Loucy (cell line): ENCODE measurements at regions not wholly inside any gene's neighbourhood (a gene's known extent, or its start where the extent isn't known, plus 50 kb on each side); places are given as distances from the start of the nearest gene placed in this dataset.
"Not testable (repeated sequence)": the region's sequence is repeated elsewhere in the genome, so short reads cannot be mapped to it uniquely, and the experiment has no call there.

Source experiments
- CTCF ChIP-seq: fragments of 200-600 bp; sonication (generic); conservative IDR thresholded peaks from 2 replicates; pipeline ENCODE4 v1.5.1; 2014; ENCODE audit warnings: mild to moderate bottlenecking, antibody characterized with exemption, low read length
- EZH2phosphoT487 ChIP-seq: fragments of 200-600 bp; IDR thresholded peaks from 2 replicates; pipeline ENCODE4 v1.6.1; 2018; ENCODE audit warnings: antibody characterized with exemption, mild to moderate bottlenecking, moderate library complexity, borderline replicate concordance

- not testable (repeated sequence) for TF ChIP-seq CTCF, EZH2phosphoT487
Measured at GRCh38 chr5:106628456-106628855, 1042.3 kb downstream of the EFNA5 start.
